ENCODE measurements at regions not wholly inside any gene's neighbourhood (a gene's known extent, or its start where the extent isn't known, plus 50 kb on each side); places are given as distances from the start of the nearest gene placed in this dataset.

GRCh38 chr4:181677621-181678020, 565.6 kb upstream of the TENM3 start:
- Mint-ChIP-seq H3K27me3 (ENCODE audit: low read depth) (no peaks in the 10 kb centered on the region), H3K27ac (no peak overlapping the region), H3K9me3 (no peaks in the 10 kb centered on the region), H3K36me3 (ENCODE audit: low read depth) (no peaks in the 10 kb centered on the region), H3K4me1 (no peaks in the 10 kb centered on the region), H3K4me3 (no peak overlapping the region)
- no peak for TF ChIP-seq CTCF (IDR thresholded peaks at IDR 0.05; ENCODE audit: unreplicated experiment in 3 of 3)

GRCh38 chr4:181679754-181680153, 563.4 kb upstream of the TENM3 start:
- Mint-ChIP-seq H3K27ac (no peak overlapping the region), H3K9me3 (no peaks in the 10 kb centered on the region), H3K27me3 (ENCODE audit: low read depth) (no peaks in the 10 kb centered on the region), H3K4me1 (no peaks in the 10 kb centered on the region), H3K36me3 (ENCODE audit: low read depth) (no peaks in the 10 kb centered on the region), H3K4me3 (no peak overlapping the region)
- TF ChIP-seq CTCF (IDR thresholded peaks at IDR 0.05; ENCODE audit: unreplicated experiment in 3 of 3): no peak

- H3K27ac Mint-ChIP-seq: no peak overlapping the region
- H3K4me1 Mint-ChIP-seq: no peaks in the 10 kb centered on the region
- H3K36me3 Mint-ChIP-seq (ENCODE audit: low read depth): no peaks in the 10 kb centered on the region
- H3K27me3 Mint-ChIP-seq (ENCODE audit: low read depth): no peaks in the 10 kb centered on the region
- H3K9me3 Mint-ChIP-seq: no peaks in the 10 kb centered on the region
- no peak overlapping the region for H3K4me3 Mint-ChIP-seq
- no peak for TF ChIP-seq CTCF (IDR thresholded peaks at IDR 0.05; ENCODE audit: unreplicated experiment in 3 of 3)
Observed at GRCh38 chr4:181682367-181683047, 560.7 kb upstream of the TENM3 start.

GRCh38 chr4:181684310-181684709, 558.9 kb upstream of the TENM3 start:
- Mint-ChIP-seq H3K9me3 (no peaks in the 10 kb centered on the region), H3K4me1 (no peaks in the 10 kb centered on the region), H3K27ac (no peak overlapping the region), H3K4me3 (no peak overlapping the region), H3K27me3 (ENCODE audit: low read depth) (no peaks in the 10 kb centered on the region), H3K36me3 (ENCODE audit: low read depth) (no peaks in the 10 kb centered on the region)
- no peak for TF ChIP-seq CTCF (IDR thresholded peaks at IDR 0.05; ENCODE audit: unreplicated experiment in 3 of 3)

GRCh38 chr4:181685461-181685860, 557.7 kb upstream of the TENM3 start:
- Mint-ChIP-seq H3K4me1 (no peaks in the 10 kb centered on the region), H3K27me3 (ENCODE audit: low read depth) (no peaks in the 10 kb centered on the region), H3K36me3 (ENCODE audit: low read depth) (no peaks in the 10 kb centered on the region), H3K4me3 (no peak overlapping the region), H3K27ac (no peak overlapping the region), H3K9me3 (no peaks in the 10 kb centered on the region)
- no peak for TF ChIP-seq CTCF (IDR thresholded peaks at IDR 0.05; ENCODE audit: unreplicated experiment in 3 of 3)

- H3K27ac Mint-ChIP-seq: no peak overlapping the region
- H3K9me3 Mint-ChIP-seq: no peaks in the 10 kb centered on the region
- no peak overlapping the region for H3K4me3 Mint-ChIP-seq
- no peaks in the 10 kb centered on the region for H3K4me1 Mint-ChIP-seq
- no peaks in the 10 kb centered on the region for H3K27me3 Mint-ChIP-seq (ENCODE audit: low read depth)
- H3K36me3 Mint-ChIP-seq (ENCODE audit: low read depth): no peaks in the 10 kb centered on the region
- TF ChIP-seq CTCF (IDR thresholded peaks at IDR 0.05; ENCODE audit: unreplicated experiment in 3 of 3): no peak
Observed at GRCh38 chr4:181685911-181686310, 557.3 kb upstream of the TENM3 start.
